ENCODE measurements at regions not wholly inside any gene's neighbourhood (a gene's known extent, or its start where the extent isn't known, plus 50 kb on each side); places are given as distances from the start of the nearest gene placed in this dataset.

DNA sequence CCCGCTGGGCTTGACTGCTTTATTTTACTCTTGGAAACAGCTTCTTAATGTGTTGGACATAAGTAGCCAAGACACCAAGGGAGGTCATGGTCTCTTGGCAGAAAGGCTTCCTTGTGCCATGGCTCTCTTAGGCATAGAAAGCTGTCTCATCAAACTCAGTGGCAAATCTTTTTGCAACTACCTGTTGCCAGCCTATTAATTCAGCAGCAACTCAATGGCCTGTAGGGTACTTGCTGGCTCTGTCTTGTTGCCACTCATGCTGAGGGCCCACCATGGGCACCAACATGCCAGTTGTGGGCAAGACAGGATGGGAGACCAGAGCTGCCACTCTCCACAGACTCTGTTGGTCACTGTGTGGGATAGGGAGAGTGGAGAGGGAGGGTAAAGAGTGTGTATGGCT, 1209.4 kb downstream of the UQCRFS1 start:
- Mint-ChIP-seq H3K36me3 (no peaks in the 10 kb centered on the region), H3K4me1 (no peaks in the 10 kb centered on the region), H3K4me3 (no peak overlapping the region), H3K27ac (no peak overlapping the region), H3K9me3 (peaks cover 5 to 18% (median 13%) of the 10 kb centered on the region in 3 donors), H3K27me3 (no peaks in the 10 kb centered on the region)
- no peak for ATAC-seq (replicated peaks in 1 of 4)
- no CpG with 5 or more reads among the region's 1 CpG for WGBS (ENCODE audit: insufficient coverage)
- H3K27ac ChIP-seq (ENCODE audit: low read length): no peak overlapping the region
- no peaks in the 10 kb centered on the region for H3K9me3 ChIP-seq
- no peak overlapping the region for H3K4me3 ChIP-seq (ENCODE audit: control insufficient read depth in 1 of 2, extremely low read depth in 1 of 2, low read length in 1 of 2)
- no peaks in the 10 kb centered on the region for H3K4me1 ChIP-seq (ENCODE audit: control insufficient read depth in 1 of 2, extremely low read depth in 1 of 2, insufficient read depth in 2 of 2, low read length in 2 of 2)
- DNase-seq: no peak
- POLR2A ChIA-PET: no interaction called here
- CTCF ChIA-PET: no interaction called here
- H3K36me3 ChIP-seq (ENCODE audit: control insufficient read depth in 2 of 2, extremely low read depth in 1 of 2, insufficient read depth in 1 of 2, low read length in 1 of 2): no peaks in the 10 kb centered on the region
- no peaks in the 10 kb centered on the region for H3K27me3 ChIP-seq (replicated peaks in 1 of 2; ENCODE audit: control insufficient read depth in 2 of 2, extremely low read depth in 1 of 2, insufficient read depth in 2 of 2, low read length in 1 of 2)

- Histone ChIP-seq H3K4me1 (ENCODE audit: control insufficient read depth in 1 of 2, extremely low read depth in 1 of 2, insufficient read depth in 2 of 2, low read length in 2 of 2) (no peaks in the 10 kb centered on the region), H3K27me3 (replicated peaks in 1 of 2; ENCODE audit: control insufficient read depth in 2 of 2, extremely low read depth in 1 of 2, insufficient read depth in 2 of 2, low read length in 1 of 2) (no peaks in the 10 kb centered on the region), H3K36me3 (ENCODE audit: control insufficient read depth in 2 of 2, extremely low read depth in 1 of 2, insufficient read depth in 1 of 2, low read length in 1 of 2) (no peaks in the 10 kb centered on the region), H3K27ac (ENCODE audit: low read length) (no peak overlapping the region), H3K9me3 (no peaks in the 10 kb centered on the region), H3K4me3 (ENCODE audit: control insufficient read depth in 1 of 2, extremely low read depth in 1 of 2, low read length in 1 of 2) (no peak overlapping the region)
- ATAC-seq (replicated peaks in 1 of 4): no peak
- no CpG with 5 or more reads among the region's 2 CpGs for WGBS (ENCODE audit: insufficient coverage)
- ChIA-PET POLR2A (no interaction called here), CTCF (no interaction called here)
- Mint-ChIP-seq H3K27me3 (no peaks in the 10 kb centered on the region), H3K9me3 (peaks cover 0 to 10% (median 3%) of the 10 kb centered on the region in 3 donors), H3K27ac (no peak overlapping the region), H3K36me3 (no peaks in the 10 kb centered on the region), H3K4me1 (no peaks in the 10 kb centered on the region), H3K4me3 (no peak overlapping the region)
- no peak for DNase-seq
These were observed 1215.9 kb downstream of the UQCRFS1 start for GRCh38 chr19:27997069-27997468.

DNA sequence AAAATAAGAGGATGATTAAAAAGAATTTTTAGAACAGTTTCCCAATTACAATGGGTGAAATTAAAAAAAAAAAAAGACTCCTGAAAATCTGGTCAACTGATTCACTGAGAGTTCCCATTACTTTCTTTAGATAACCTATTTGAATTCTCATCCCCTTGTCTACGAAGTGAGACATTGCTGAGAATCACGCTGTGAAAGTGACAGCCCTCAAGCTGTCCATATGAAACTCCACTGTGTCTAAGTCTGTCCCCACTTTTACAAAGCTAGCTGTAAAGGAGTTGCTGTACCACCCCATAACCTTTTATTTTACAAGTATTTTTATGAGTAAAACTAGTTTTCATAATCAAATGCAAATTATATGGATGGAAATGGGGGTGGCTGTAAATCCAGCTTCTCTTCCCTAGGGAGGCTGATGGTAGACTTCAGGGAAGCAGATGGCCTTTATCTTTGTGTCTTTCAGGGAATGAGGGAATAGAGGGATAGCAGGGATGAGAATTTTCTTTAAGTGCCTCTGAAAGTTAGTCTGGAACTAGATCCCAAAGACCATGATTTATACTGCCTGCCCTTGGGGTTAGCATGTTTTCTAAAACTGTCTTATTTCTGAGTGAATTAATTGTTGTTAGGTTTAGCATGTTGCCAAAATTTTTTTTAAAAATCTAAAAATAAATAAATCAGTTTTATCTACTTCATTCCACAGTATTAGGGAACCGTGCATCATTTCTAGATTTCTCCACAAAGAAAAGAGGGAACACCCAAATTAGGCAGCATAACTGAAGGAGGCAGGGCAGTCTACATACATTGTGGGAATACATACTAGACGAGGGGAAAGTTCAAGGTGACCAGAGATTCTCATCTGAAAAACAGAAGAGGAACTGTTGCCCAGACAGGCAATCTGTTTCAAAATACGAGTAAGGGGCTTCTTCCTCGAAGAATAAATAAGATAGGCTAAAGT, 1219.1 kb downstream of the UQCRFS1 start:
- H3K27me3 ChIP-seq (replicated peaks in 1 of 2; ENCODE audit: control insufficient read depth in 2 of 2, extremely low read depth in 1 of 2, insufficient read depth in 2 of 2, low read length in 1 of 2): no peaks in the 10 kb centered on the region
- Mint-ChIP-seq H3K27ac (no peak overlapping the region), H3K4me3 (no peak overlapping the region), H3K9me3 (peaks cover 0 to 3% (median 0%) of the 10 kb centered on the region in 3 donors), H3K27me3 (peaks cover 0 to 5% of the 10 kb centered on the region in 2 donors), H3K4me1 (no peaks in the 10 kb centered on the region), H3K36me3 (no peaks in the 10 kb centered on the region)
- H3K4me1 ChIP-seq (ENCODE audit: control insufficient read depth in 1 of 2, extremely low read depth in 1 of 2, insufficient read depth in 2 of 2, low read length in 2 of 2): no peaks in the 10 kb centered on the region
- WGBS (ENCODE audit: insufficient coverage): 40% methylated on average over 1 of the region's 6 CpGs
- no peak overlapping the region for H3K27ac ChIP-seq (ENCODE audit: low read length)
- ATAC-seq (replicated peaks in 1 of 4) (no peak), DNase-seq (no peak)
- CTCF ChIA-PET: no interaction called here
- H3K4me3 ChIP-seq (ENCODE audit: control insufficient read depth in 1 of 2, extremely low read depth in 1 of 2, low read length in 1 of 2): no peak overlapping the region
- H3K36me3 ChIP-seq (ENCODE audit: control insufficient read depth in 2 of 2, extremely low read depth in 1 of 2, insufficient read depth in 1 of 2, low read length in 1 of 2): no peaks in the 10 kb centered on the region
- H3K9me3 ChIP-seq: no peaks in the 10 kb centered on the region
- POLR2A ChIA-PET: no interaction called here

DNA sequence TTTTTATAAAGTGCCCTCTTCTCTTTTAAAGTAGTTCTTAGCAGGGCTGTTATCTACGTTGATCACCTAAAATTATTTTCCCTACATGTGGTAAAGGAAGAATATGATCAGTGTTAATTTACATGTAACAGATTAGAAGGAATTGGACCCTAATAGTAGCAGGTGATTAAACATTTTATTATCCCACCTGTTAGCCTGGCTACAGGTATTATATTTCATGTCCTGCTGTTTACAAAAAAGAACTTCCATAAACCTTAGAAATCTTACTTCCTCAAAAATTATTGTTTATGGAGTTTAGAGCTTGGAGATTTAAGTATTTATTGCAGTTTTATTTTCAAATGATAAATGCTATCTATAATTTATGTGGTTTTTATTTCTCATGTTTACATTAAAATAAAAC, 1226.7 kb downstream of the UQCRFS1 start:
- no peaks in the 10 kb centered on the region for H3K27me3 ChIP-seq (replicated peaks in 1 of 2; ENCODE audit: control insufficient read depth in 2 of 2, extremely low read depth in 1 of 2, insufficient read depth in 2 of 2, low read length in 1 of 2)
- no peaks in the 10 kb centered on the region for H3K4me1 Mint-ChIP-seq
- H3K36me3 Mint-ChIP-seq: no peaks in the 10 kb centered on the region
- no peak for ATAC-seq (replicated peaks in 1 of 4)
- H3K4me3 ChIP-seq (ENCODE audit: control insufficient read depth in 1 of 2, extremely low read depth in 1 of 2, low read length in 1 of 2): no peak overlapping the region
- WGBS (ENCODE audit: insufficient coverage): no CpG with 5 or more reads among the region's 1 CpG
- peaks cover 0 to 5% of the 10 kb centered on the region in 2 donors for H3K27me3 Mint-ChIP-seq
- DNase-seq: no peak
- POLR2A ChIA-PET: interaction anchor here in 1 of 2 donors (0.9 kb wide), 1 partner anchor 257 kb away, joined by 3 read pairs; no protein-coding TSS in a partner anchor
- H3K36me3 ChIP-seq (ENCODE audit: control insufficient read depth in 2 of 2, extremely low read depth in 1 of 2, insufficient read depth in 1 of 2, low read length in 1 of 2): no peaks in the 10 kb centered on the region
- H3K4me1 ChIP-seq (ENCODE audit: control insufficient read depth in 1 of 2, extremely low read depth in 1 of 2, insufficient read depth in 2 of 2, low read length in 2 of 2): no peaks in the 10 kb centered on the region
- H3K27ac Mint-ChIP-seq: no peak overlapping the region
- H3K27ac ChIP-seq (ENCODE audit: low read length): no peak overlapping the region
- no peaks in the 10 kb centered on the region for H3K9me3 ChIP-seq
- no peaks in the 10 kb centered on the region for H3K9me3 Mint-ChIP-seq
- H3K4me3 Mint-ChIP-seq: no peak overlapping the region
- CTCF ChIA-PET: interaction anchor here in 1 of 2 donors (0.6 kb wide), 1 partner anchor 11 kb away, joined by 4 read pairs; no protein-coding TSS in a partner anchor

GRCh38 chr19:27975419-27976005, 1237.4 kb downstream of the UQCRFS1 start:
- H3K9me3 ChIP-seq: no peaks in the 10 kb centered on the region
- peaks cover 0 to 11% (median 2%) of the 10 kb centered on the region in 3 donors for H3K9me3 Mint-ChIP-seq
- no CpG with 5 or more reads among the region's 5 CpGs for WGBS (ENCODE audit: insufficient coverage)
- no peak for DNase-seq
- ChIA-PET CTCF (interaction anchor here in 1 of 2 donors (0.6 kb wide), 1 partner anchor 10 kb away, joined by 4 read pairs; no protein-coding TSS in a partner anchor), POLR2A (no interaction called here)
- H3K27me3 ChIP-seq (replicated peaks in 1 of 2; ENCODE audit: control insufficient read depth in 2 of 2, extremely low read depth in 1 of 2, insufficient read depth in 2 of 2, low read length in 1 of 2): no peaks in the 10 kb centered on the region
- H3K4me1 Mint-ChIP-seq: no peaks in the 10 kb centered on the region
- no peaks in the 10 kb centered on the region for H3K4me1 ChIP-seq (ENCODE audit: control insufficient read depth in 1 of 2, extremely low read depth in 1 of 2, insufficient read depth in 2 of 2, low read length in 2 of 2)
- no peak overlapping the region for H3K27ac ChIP-seq (ENCODE audit: low read length)
- ATAC-seq (replicated peaks in 1 of 4): no peak
- peaks cover 0 to 14% of the 10 kb centered on the region in 2 donors for H3K27me3 Mint-ChIP-seq
- no peak overlapping the region for H3K4me3 ChIP-seq (ENCODE audit: control insufficient read depth in 1 of 2, extremely low read depth in 1 of 2, low read length in 1 of 2)
- no peaks in the 10 kb centered on the region for H3K36me3 Mint-ChIP-seq
- no peak overlapping the region for H3K27ac Mint-ChIP-seq
- H3K36me3 ChIP-seq (ENCODE audit: control insufficient read depth in 2 of 2, extremely low read depth in 1 of 2, insufficient read depth in 1 of 2, low read length in 1 of 2): no peaks in the 10 kb centered on the region
- no peak overlapping the region for H3K4me3 Mint-ChIP-seq

DNA sequence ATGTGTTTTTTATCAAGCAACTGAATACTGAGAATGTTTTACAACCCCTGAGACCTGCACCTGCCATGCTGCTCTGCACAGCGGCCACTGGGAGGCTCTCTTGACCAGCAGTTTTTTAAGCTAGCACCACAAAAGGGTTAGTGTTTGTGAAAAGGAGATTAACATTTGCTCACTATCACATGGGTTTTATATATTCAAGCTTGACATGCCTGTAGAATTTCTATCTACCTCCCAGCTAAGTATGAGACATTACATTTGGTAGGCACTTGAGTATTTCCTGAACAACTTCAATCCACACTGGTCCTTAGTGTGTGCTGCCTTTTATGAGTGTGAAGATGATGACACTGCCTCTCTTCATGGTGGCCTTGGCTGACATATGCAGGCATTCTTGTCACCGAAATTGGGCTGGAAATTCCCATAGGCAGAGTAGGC, 1238.9 kb downstream of the UQCRFS1 start:
- H3K9me3 ChIP-seq: no peaks in the 10 kb centered on the region
- Mint-ChIP-seq H3K27ac (no peak overlapping the region), H3K36me3 (no peaks in the 10 kb centered on the region), H3K4me1 (no peaks in the 10 kb centered on the region), H3K9me3 (peaks cover 0 to 10% (median under 1%) of the 10 kb centered on the region in 3 donors), H3K4me3 (no peak overlapping the region), H3K27me3 (peaks cover 0 to 14% of the 10 kb centered on the region in 2 donors)
- DNase-seq (peak in 1 of 35 experiments; percentile 1), ATAC-seq (replicated peaks in 1 of 4) (no peak)
- H3K4me1 ChIP-seq (ENCODE audit: control insufficient read depth in 1 of 2, extremely low read depth in 1 of 2, insufficient read depth in 2 of 2, low read length in 2 of 2): no peaks in the 10 kb centered on the region
- H3K27ac ChIP-seq (ENCODE audit: low read length): no peak overlapping the region
- no peaks in the 10 kb centered on the region for H3K27me3 ChIP-seq (replicated peaks in 1 of 2; ENCODE audit: control insufficient read depth in 2 of 2, extremely low read depth in 1 of 2, insufficient read depth in 2 of 2, low read length in 1 of 2)
- no peaks in the 10 kb centered on the region for H3K36me3 ChIP-seq (ENCODE audit: control insufficient read depth in 2 of 2, extremely low read depth in 1 of 2, insufficient read depth in 1 of 2, low read length in 1 of 2)
- 86% methylated on average over 1 of the region's 2 CpGs for WGBS (ENCODE audit: insufficient coverage)
- H3K4me3 ChIP-seq (ENCODE audit: control insufficient read depth in 1 of 2, extremely low read depth in 1 of 2, low read length in 1 of 2): no peak overlapping the region
- ChIA-PET POLR2A (no interaction called here), CTCF (interaction anchor here in 1 of 2 donors (0.8 kb wide), 1 partner anchor 34 kb away, joined by 3 read pairs; no protein-coding TSS in a partner anchor)
